ENCODE measurements at regions not wholly inside any gene's neighbourhood (a gene's known extent, or its start where the extent isn't known, plus 50 kb on each side); places are given as distances from the start of the nearest gene placed in this dataset.

- no peak for DNase-seq
- no peaks in the 10 kb centered on the region for H3K36me3 ChIP-seq (ENCODE audit: control insufficient read depth, insufficient read depth, low read length)
- no peaks in the 10 kb centered on the region for H3K4me1 ChIP-seq (ENCODE audit: control insufficient read depth, insufficient read depth, low read length)
- H3K4me3 ChIP-seq (ENCODE audit: insufficient read depth, low read depth, low read length) = no peak overlapping the region
- no peak overlapping the region for H3K4me2 ChIP-seq (ENCODE audit: low read depth, low read length)
- TF ChIP-seq CEBPB (IDR thresholded peaks at IDR 0.05; ENCODE audit: low read depth, low read length) (no peak), CHD1 (IDR thresholded peaks at IDR 0.05; ENCODE audit: low read depth, low read length) (no peak), SMC3 (IDR thresholded peaks at IDR 0.05; ENCODE audit: low read depth, low read length) (no peak), POLR2A (IDR thresholded peaks at IDR 0.05; ENCODE audit: low read depth, low read length) (no peak), RFX5 (IDR thresholded peaks at IDR 0.05; ENCODE audit: low read depth, low read length) (no peak), FOS (IDR thresholded peaks at IDR 0.05; ENCODE audit: low read depth, low read length) (no peak), NFE2L2 (IDR thresholded peaks at IDR 0.05; ENCODE audit: low read depth, low read length) (no peak), USF2 (IDR thresholded peaks at IDR 0.05; ENCODE audit: low read depth, low read length) (no peak)
- no peak overlapping the region for H4K5ac ChIP-seq (ENCODE audit: low read depth, low read length)
- no peaks in the 10 kb centered on the region for H3K9me3 ChIP-seq (ENCODE audit: control insufficient read depth, insufficient read depth, low read length)
- no peak overlapping the region for H2BK20ac ChIP-seq (ENCODE audit: low read depth, low read length)
- CTCF ChIA-PET = interaction anchor here (1.2 to 2.2 kb wide), 4 partner anchors 8 to 331 kb away, joined by 4 to 15 read pairs (median 6); partner anchors contain the start of gene RASA1
- in situ Hi-C loops (cut with MboI; ENCODE audit: low sequenced_read_pairs) = no loop called here
- ATAC-seq (ENCODE audit: low read depth) = no peak
- POLR2A ChIA-PET (ENCODE audit: unreplicated experiment) = no interaction called here
- H3K79me1 ChIP-seq (ENCODE audit: low read depth in 1 of 2, low read length in 2 of 2) = no peaks in the 10 kb centered on the region
- H2AFZ ChIP-seq (replicated peaks; ENCODE audit: low read length, poor library complexity) = no peak overlapping the region
- H3K18ac ChIP-seq (ENCODE audit: low read depth, low read length) = no peak overlapping the region
- H3K9ac ChIP-seq (ENCODE audit: low read depth, low read length) = no peak overlapping the region
- H3K56ac ChIP-seq (ENCODE audit: extremely low read depth, insufficient read depth, low read length) = no peak overlapping the region
- dilution Hi-C loops (cut with HindIII; ENCODE audit: low sequenced_read_pairs, unreplicated experiment) = no loop called here
- H2BK5ac ChIP-seq (ENCODE audit: low read depth, low read length, poor library complexity, severe bottlenecking) = no peak overlapping the region
- no peak overlapping the region for H3K14ac ChIP-seq (replicated peaks; ENCODE audit: low read depth, low read length)
- no peak overlapping the region for H2AK5ac ChIP-seq (ENCODE audit: low read depth, low read length)
- H4K91ac ChIP-seq (ENCODE audit: insufficient read depth, low read depth, low read length) = no peak overlapping the region
- H3K27me3 ChIP-seq (ENCODE audit: control insufficient read depth, insufficient read depth, low read length) = no peaks in the 10 kb centered on the region
- H3K4ac ChIP-seq (ENCODE audit: low read depth, low read length) = no peak overlapping the region
- no peak overlapping the region for H3K27ac ChIP-seq (ENCODE audit: insufficient read depth, low read length)
- no peak overlapping the region for H2AK9ac ChIP-seq (replicated peaks; ENCODE audit: low read depth, low read length, poor library complexity)
- no CpG with 5 or more reads among the region's 2 CpGs for WGBS, 2 experiments (ENCODE audit: extremely low coverage in 2 of 2, insufficient read length in 1 of 2)
- H3K9me1 ChIP-seq (ENCODE audit: insufficient read depth, low read length) = no peaks in the 10 kb centered on the region
- no TSS peak for BruUV-seq (replicated peaks)
- H4K8ac ChIP-seq (ENCODE audit: low read depth in 2 of 2, low read length in 2 of 2) = no peak overlapping the region
- H2BK15ac ChIP-seq (ENCODE audit: low read depth, low read length) = no peak overlapping the region
- intact Hi-C loops (cut with micrococcal nuclease) = no loop called here
- H4K20me1 ChIP-seq (ENCODE audit: insufficient read depth, low read length) = no peaks in the 10 kb centered on the region
- H2BK120ac ChIP-seq (ENCODE audit: low read depth, low read length) = no peak overlapping the region
- H3K23ac ChIP-seq (ENCODE audit: low read depth, low read length) = no peak overlapping the region
These were observed 198.4 kb upstream of the RASA1 start for GRCh38 chr5:87069311-87069710.
